GM18858 (cell line): ENCODE measurements at regions not wholly inside any gene's neighbourhood (a gene's known extent, or its start where the extent isn't known, plus 50 kb on each side); places are given as distances from the start of the nearest gene placed in this dataset.
"Not testable (repeated sequence)": the region's sequence is repeated elsewhere in the genome, so short reads cannot be mapped to it uniquely, and the experiment has no call there.

Experiments used
- ATAC-seq: cut with Tn5 transposase; IDR thresholded peaks from one replicate; pipeline ENCODE4 v1.9.1; 2021; ENCODE audit not compliant: unreplicated experiment

GRCh38 chr3:118526758-118527513 is 507.7 kb downstream of the IGSF11 start:
- peak; percentile 61 for ATAC-seq

- ATAC-seq: peak; percentile 26
Observed at GRCh38 chr3:118527514-118528044, 507.1 kb downstream of the IGSF11 start.

GRCh38 chr3:118529554-118529953 is 505.1 kb downstream of the IGSF11 start:
- ATAC-seq: no peak

- ATAC-seq: no peak
Observed at GRCh38 chr3:118530350-118530922, 504.2 kb downstream of the IGSF11 start.

GRCh38 chr3:118530927-118531356 is 503.7 kb downstream of the IGSF11 start:
- ATAC-seq: not testable (repeated sequence)

- no peak for ATAC-seq
Observed at GRCh38 chr3:118531816-118532215, 502.8 kb downstream of the IGSF11 start.

- ATAC-seq: no peak
Observed at GRCh38 chr3:118533676-118534075, 501.0 kb downstream of the IGSF11 start.

- ATAC-seq: no peak
Observed at GRCh38 chr3:118534519-118534918, 500.1 kb downstream of the IGSF11 start.

- no peak for ATAC-seq
Observed at GRCh38 chr3:118536764-118537163, 497.9 kb downstream of the IGSF11 start.

GRCh38 chr3:118537454-118537853 is 497.2 kb downstream of the IGSF11 start:
- no peak for ATAC-seq

GRCh38 chr3:118538187-118538586 is 496.5 kb downstream of the IGSF11 start:
- ATAC-seq: no peak

GRCh38 chr3:118539820-118540447 is 494.7 kb downstream of the IGSF11 start:
- ATAC-seq: not testable (repeated sequence)

- ATAC-seq: not testable (repeated sequence)
Observed at GRCh38 chr3:118540448-118540821, 494.2 kb downstream of the IGSF11 start.

GRCh38 chr3:118540826-118541225 is 493.8 kb downstream of the IGSF11 start:
- no peak for ATAC-seq

- ATAC-seq: no peak
Observed at GRCh38 chr3:118541796-118542195, 492.9 kb downstream of the IGSF11 start.

GRCh38 chr3:118543832-118544231 is 490.8 kb downstream of the IGSF11 start:
- ATAC-seq: no peak

GRCh38 chr3:118544458-118544857 is 490.2 kb downstream of the IGSF11 start:
- ATAC-seq: no peak

- no peak for ATAC-seq
Observed at GRCh38 chr3:118548434-118548833, 486.2 kb downstream of the IGSF11 start.

GRCh38 chr3:118550122-118550521 is 484.5 kb downstream of the IGSF11 start:
- no peak for ATAC-seq

- ATAC-seq: no peak
Observed at GRCh38 chr3:118550556-118550955, 484.1 kb downstream of the IGSF11 start.

GRCh38 chr3:118554148-118554838 is 480.4 kb downstream of the IGSF11 start:
- ATAC-seq: no peak
